ENCODE measurements at regions not wholly inside any gene's neighbourhood (a gene's known extent, or its start where the extent isn't known, plus 50 kb on each side); places are given as distances from the start of the nearest gene placed in this dataset.

- intact Hi-C loops (cut with DNase I), result no loop called here
- FAIRE-seq, result no peak
- Histone ChIP-seq H3K27me3 (ENCODE audit: control insufficient read depth, insufficient read depth, low read length) (no peaks in the 10 kb centered on the region), H3K27ac (ENCODE audit: low read depth in 2 of 2, low read length in 2 of 2) (no peak overlapping the region), H3K4me1 (ENCODE audit: control insufficient read depth in 2 of 3, insufficient read depth in 2 of 3, low read depth in 1 of 3, low read length in 3 of 3) (no peaks in the 10 kb centered on the region), H3K9me3 (ENCODE audit: control insufficient read depth in 2 of 3, insufficient read depth in 1 of 3, low read length in 3 of 3) (no peaks in the 10 kb centered on the region), H3K4me3 (ENCODE audit: low read length in 3 of 3) (no peak overlapping the region), H3K9ac (ENCODE audit: low read length in 3 of 3) (no peak overlapping the region), H3K36me3 (ENCODE audit: control insufficient read depth in 2 of 3, insufficient read depth in 3 of 3, low read length in 3 of 3) (no peaks in the 10 kb centered on the region)
- peak in 2 of 5 donors; percentile 17 to 21 for DNase-seq
- no peak for TF ChIP-seq CTCF (IDR thresholded peaks at IDR 0.05; ENCODE audit: borderline replicate concordance, extremely low read depth, insufficient read depth)
Measured at GRCh38 chr1:81349194-81349965, 451.4 kb upstream of the ADGRL2 start.

- no peaks in the 10 kb centered on the region for H3K36me3 ChIP-seq (ENCODE audit: control insufficient read depth in 2 of 3, insufficient read depth in 3 of 3, low read length in 3 of 3)
- H3K4me3 ChIP-seq (ENCODE audit: low read length in 3 of 3), result no peak overlapping the region
- TF ChIP-seq CTCF (IDR thresholded peaks at IDR 0.05; ENCODE audit: borderline replicate concordance, extremely low read depth, insufficient read depth), result no peak
- H3K27ac ChIP-seq (ENCODE audit: low read depth in 2 of 2, low read length in 2 of 2), result no peak overlapping the region
- intact Hi-C loops (cut with DNase I), result no loop called here
- no peak for FAIRE-seq
- no peaks in the 10 kb centered on the region for H3K9me3 ChIP-seq (ENCODE audit: control insufficient read depth in 2 of 3, insufficient read depth in 1 of 3, low read length in 3 of 3)
- H3K4me1 ChIP-seq (ENCODE audit: control insufficient read depth in 2 of 3, insufficient read depth in 2 of 3, low read depth in 1 of 3, low read length in 3 of 3), result no peaks in the 10 kb centered on the region
- no peak overlapping the region for H3K9ac ChIP-seq (ENCODE audit: low read length in 3 of 3)
- H3K27me3 ChIP-seq (ENCODE audit: control insufficient read depth, insufficient read depth, low read length), result no peaks in the 10 kb centered on the region
- no peak for DNase-seq
Measured at GRCh38 chr1:81345110-81345509, 455.6 kb upstream of the ADGRL2 start.

GRCh38 chr1:81340239-81340638, 460.5 kb upstream of the ADGRL2 start:
- no peaks in the 10 kb centered on the region for H3K4me1 ChIP-seq (ENCODE audit: control insufficient read depth in 2 of 3, insufficient read depth in 2 of 3, low read depth in 1 of 3, low read length in 3 of 3)
- intact Hi-C loops (cut with DNase I), result no loop called here
- H3K9me3 ChIP-seq (ENCODE audit: control insufficient read depth in 2 of 3, insufficient read depth in 1 of 3, low read length in 3 of 3), result no peaks in the 10 kb centered on the region
- no peak overlapping the region for H3K4me3 ChIP-seq (ENCODE audit: low read length in 3 of 3)
- H3K9ac ChIP-seq (ENCODE audit: low read length in 3 of 3), result no peak overlapping the region
- DNase-seq (no peak), FAIRE-seq (no peak)
- no peak overlapping the region for H3K27ac ChIP-seq (ENCODE audit: low read depth in 2 of 2, low read length in 2 of 2)
- TF ChIP-seq CTCF (IDR thresholded peaks at IDR 0.05; ENCODE audit: borderline replicate concordance, extremely low read depth, insufficient read depth), result no peak
- no peaks in the 10 kb centered on the region for H3K36me3 ChIP-seq (ENCODE audit: control insufficient read depth in 2 of 3, insufficient read depth in 3 of 3, low read length in 3 of 3)
- no peaks in the 10 kb centered on the region for H3K27me3 ChIP-seq (ENCODE audit: control insufficient read depth, insufficient read depth, low read length)

GRCh38 chr1:81337226-81337625, 463.5 kb upstream of the ADGRL2 start:
- no peak for DNase-seq
- Histone ChIP-seq H3K4me3 (ENCODE audit: low read length in 3 of 3) (no peak overlapping the region), H3K36me3 (ENCODE audit: control insufficient read depth in 2 of 3, insufficient read depth in 3 of 3, low read length in 3 of 3) (no peaks in the 10 kb centered on the region), H3K27me3 (ENCODE audit: control insufficient read depth, insufficient read depth, low read length) (no peaks in the 10 kb centered on the region), H3K9me3 (ENCODE audit: control insufficient read depth in 2 of 3, insufficient read depth in 1 of 3, low read length in 3 of 3) (no peaks in the 10 kb centered on the region), H3K27ac (ENCODE audit: low read depth in 2 of 2, low read length in 2 of 2) (no peak overlapping the region), H3K9ac (ENCODE audit: low read length in 3 of 3) (no peak overlapping the region), H3K4me1 (ENCODE audit: control insufficient read depth in 2 of 3, insufficient read depth in 2 of 3, low read depth in 1 of 3, low read length in 3 of 3) (no peaks in the 10 kb centered on the region)
- FAIRE-seq, result no peak
- intact Hi-C loops (cut with DNase I), result no loop called here
- no peak for TF ChIP-seq CTCF (IDR thresholded peaks at IDR 0.05; ENCODE audit: borderline replicate concordance, extremely low read depth, insufficient read depth)

All from kidney (tissue), 13 donors.